ENCODE measurements at regions not wholly inside any gene's neighbourhood (a gene's known extent, or its start where the extent isn't known, plus 50 kb on each side); places are given as distances from the start of the nearest gene placed in this dataset.
"Not testable (repeated sequence)": the region's sequence is repeated elsewhere in the genome, so short reads cannot be mapped to it uniquely, and the experiment has no call there.

DNA sequence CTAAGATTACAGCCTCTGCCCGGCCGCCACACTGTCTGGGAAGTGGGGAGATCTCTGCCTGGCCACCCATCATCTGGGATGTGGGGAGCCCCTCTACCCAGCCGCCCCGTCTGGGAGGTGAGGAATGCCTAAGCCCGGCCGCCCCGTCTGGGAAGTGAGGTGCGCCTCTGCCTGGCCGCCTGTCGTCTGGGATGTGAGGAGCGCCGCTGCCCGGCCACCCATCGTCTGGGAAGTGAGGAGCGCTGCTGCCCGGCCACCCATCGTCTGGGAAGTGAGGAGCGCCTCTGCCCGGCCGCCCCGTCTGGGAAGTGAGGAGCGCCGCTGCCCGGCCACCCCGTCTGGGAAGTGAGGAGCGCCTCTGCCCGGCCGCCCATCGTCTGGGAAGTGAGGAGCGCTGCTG is 135.9 kb upstream of the PROKR2 start:
- not testable (repeated sequence) for DNase-seq

GRCh38 chr20:5452286-5452685 is 135.5 kb upstream of the PROKR2 start:
- DNase-seq = not testable (repeated sequence)

DNA sequence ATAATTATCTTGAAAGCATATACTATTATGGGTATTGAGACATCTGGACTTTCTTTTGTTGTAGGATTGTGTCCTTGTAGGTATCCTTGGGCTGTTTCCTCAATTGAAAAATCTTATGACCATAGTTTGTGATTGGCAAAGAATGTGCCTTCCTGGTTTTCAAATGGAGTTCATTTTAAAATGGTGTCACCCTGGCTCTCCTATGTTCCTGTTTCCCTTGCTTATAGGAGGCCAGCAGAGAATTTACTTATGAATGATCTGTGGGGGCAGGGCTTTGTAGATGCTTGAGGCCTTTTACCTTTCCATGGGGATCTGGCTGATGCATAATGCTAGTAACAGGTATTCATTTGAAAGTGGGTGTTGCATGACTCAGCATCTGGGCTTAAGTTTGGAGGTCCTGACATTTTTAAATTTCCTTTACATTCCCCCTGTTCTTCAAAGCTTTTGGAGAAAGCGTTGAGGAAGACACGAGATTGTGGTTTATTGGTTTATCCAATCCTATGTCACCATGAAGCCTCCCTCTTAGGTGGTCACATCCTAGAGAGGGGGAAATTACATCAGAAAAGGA is 135.0 kb upstream of the PROKR2 start:
- DNase-seq = no peak

DNA sequence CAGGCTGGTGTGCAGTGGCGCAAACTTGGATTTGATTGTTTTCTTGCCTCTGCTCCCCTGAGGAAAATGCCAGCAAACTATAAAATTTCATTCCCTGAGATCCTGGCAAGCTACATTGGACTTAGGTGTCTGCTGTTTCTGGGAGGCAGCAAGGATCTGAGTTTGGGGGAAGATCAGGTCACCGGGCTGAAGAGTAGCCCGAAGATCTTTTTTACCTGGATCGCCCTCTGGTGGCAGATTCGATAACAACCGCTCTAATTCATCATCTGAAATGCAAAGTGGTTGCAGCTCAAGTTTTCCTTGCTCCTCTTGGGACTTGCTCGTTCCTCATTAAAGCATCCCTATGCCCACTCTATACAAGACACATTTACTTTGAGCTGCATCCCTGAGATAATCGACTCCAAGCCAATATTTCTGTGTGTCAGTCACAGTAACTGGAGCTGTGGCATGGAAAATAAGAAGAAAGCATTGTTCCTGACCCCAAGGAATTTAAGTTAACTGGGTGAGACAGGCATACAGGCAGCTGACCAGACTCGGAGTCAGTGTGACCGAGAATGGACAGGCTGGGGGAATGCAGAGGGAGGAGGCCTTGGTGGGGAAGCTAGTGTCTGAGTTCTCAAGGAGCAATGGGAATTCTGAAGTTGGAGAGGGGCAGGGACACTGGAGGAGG is 131.8 kb upstream of the PROKR2 start:
- peak; percentile 24 for DNase-seq

- DNase-seq = no peak
Measured at GRCh38 chr20:5447188-5447587, 130.4 kb upstream of the PROKR2 start.

DNA sequence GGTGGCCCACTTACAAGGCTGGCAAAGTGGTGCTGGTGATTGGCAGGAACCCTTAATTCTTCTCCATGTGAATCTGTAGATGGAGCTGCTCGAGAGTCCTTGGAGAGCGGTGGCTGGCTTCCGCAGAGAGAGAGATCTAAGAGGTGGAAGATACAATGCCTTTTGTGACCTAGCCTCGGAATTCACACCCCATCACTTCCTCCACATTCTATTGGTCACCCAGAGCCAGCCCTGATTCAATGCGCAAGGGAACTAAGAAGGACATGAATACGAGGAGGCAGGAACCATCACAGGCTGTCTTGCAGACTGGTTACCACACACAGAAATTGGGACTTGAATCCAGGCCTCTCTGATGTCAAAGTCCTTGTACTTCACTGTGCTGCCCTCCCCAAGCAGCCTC is 128.9 kb upstream of the PROKR2 start:
- no peak for DNase-seq

- no peak for DNase-seq
Measured at GRCh38 chr20:5442101-5442500, 125.3 kb upstream of the PROKR2 start.

GRCh38 chr20:5434116-5434515 is 117.4 kb upstream of the PROKR2 start:
- DNase-seq = no peak

GRCh38 chr20:5433352-5433751 is 116.6 kb upstream of the PROKR2 start:
- no peak for DNase-seq

DNA sequence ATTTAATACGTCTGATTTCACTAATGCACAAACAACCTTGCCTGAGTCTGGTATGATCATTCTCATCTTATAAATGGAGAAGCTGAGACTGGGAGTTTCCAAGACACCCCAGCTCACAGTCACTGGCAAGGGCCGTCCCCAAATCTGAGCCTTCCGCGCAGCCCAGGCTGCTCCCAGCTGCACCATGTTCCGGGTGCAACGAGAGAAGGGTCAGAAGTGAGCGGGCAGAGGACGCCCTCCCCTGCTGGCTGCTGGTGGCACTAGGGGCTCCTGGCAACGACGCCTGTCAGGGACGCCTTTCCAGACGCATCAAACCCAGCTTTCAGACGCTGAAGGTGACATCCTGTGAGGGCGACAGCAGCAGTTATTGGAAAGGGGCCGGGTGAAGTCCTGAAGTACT is 115.3 kb upstream of the PROKR2 start:
- DNase-seq = no peak

- no peak for DNase-seq
Measured at GRCh38 chr20:5430670-5431069, 113.9 kb upstream of the PROKR2 start.

- no peak for DNase-seq
Measured at GRCh38 chr20:5426026-5426425, 109.3 kb upstream of the PROKR2 start.

- DNase-seq = no peak
Measured at GRCh38 chr20:5416086-5416485, 99.3 kb upstream of the PROKR2 start.

DNA sequence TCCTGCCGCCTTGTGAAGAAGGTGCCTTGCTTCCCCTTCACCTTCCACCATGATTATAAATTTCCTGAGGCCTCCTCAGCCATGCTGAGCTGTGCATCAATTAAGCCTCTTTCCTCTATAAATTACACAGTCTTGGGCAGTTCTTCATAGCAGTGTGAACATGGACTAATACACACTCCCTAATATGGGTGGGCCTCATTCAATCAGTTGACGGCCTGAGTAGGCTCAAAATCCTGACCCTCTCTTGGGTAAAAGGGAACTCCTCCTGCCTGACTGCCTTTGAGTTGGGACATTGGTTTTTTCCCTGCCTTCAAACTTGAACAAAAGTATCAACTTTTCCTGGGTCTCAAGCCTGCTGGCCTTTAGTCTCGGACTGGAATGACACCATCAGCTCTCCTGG is 96.6 kb upstream of the PROKR2 start:
- DNase-seq = no peak

GRCh38 chr20:5410470-5410869 is 93.7 kb upstream of the PROKR2 start:
- no peak for DNase-seq

DNA sequence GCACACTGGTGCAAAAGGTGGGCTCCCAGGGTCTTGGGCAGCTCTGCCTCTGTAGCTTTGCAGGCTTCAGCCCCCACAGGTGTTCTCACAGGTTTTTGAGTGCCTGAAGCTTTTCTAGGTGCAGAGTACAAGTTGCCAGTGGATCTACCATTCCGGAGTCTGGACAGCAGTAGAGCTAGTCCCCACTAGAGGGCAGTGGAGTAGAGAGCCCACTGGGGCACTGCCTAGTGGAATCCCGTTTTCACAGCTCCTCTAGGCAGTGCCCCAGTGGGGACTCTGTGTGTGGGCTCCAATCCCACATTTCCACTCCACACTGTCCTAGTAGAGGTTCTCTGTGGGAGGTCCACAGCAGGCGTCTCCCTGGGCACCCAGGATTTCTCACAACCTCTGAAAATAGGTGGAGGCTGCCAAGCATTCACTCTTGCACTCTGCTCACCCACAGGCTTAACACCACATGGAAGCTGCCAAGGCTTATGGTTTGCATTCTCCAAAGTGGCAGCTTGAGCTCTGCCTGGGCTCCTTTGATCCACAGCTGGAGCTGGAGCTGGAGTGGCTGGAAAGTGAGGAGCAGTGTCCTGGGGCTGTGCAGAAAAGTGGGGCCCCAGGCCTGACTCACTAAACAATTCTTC is 86.3 kb upstream of the PROKR2 start:
- peak; percentile 16 to 36 for DNase-seq

DNA sequence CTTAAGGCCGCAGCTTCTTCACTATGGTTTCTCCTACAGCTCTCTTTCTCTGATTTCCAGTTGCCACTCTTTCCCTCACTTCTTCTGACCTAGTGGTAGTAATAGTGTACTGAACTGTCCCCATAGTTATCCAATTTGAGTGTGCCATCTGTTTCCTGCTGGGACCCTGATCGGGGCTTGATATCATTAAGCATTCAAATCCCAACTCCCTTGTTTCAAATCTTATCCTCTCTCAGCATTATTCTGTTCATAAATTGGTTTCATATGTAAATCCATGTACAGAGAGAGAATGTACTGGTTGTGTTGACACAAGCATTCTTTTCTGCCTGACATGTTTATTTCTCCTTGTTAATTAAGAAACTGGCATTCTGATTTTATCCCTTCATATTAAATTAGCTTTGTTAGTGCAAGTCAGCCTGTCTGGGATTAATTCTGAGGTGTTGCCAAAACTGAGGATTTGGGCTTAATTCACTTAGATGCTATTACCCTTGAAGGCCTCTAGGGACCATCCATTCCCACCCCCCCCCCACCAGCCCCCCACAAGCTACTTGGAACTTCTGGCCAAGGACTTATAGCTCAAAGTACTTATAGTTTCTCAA is 84.6 kb upstream of the PROKR2 start:
- DNase-seq = no peak

GRCh38 chr20:5400164-5400762 is 83.5 kb upstream of the PROKR2 start:
- DNase-seq = peak in 1 of 2 experiments; percentile 10

DNA sequence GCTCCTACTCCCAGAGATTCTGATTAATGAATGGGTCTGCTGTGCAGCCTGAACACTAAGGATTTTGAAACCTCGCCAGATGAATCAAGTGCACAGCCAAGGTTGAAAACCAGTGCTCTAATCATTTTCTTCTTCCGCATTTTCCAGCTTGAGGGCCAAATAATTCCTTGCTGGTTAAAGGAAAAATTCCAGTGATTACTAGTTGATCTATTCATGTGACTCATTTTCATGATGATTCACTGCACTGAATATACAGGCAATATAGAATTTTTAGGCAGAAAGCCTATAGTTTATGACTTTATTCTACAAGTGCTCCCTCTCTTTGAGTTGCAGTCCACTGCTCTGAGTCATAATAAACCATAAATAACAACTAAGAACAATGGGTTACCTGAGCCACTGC is 80.6 kb upstream of the PROKR2 start:
- no peak for DNase-seq

GRCh38 chr20:5395932-5396727 is 79.4 kb upstream of the PROKR2 start:
- no peak for DNase-seq

DNA sequence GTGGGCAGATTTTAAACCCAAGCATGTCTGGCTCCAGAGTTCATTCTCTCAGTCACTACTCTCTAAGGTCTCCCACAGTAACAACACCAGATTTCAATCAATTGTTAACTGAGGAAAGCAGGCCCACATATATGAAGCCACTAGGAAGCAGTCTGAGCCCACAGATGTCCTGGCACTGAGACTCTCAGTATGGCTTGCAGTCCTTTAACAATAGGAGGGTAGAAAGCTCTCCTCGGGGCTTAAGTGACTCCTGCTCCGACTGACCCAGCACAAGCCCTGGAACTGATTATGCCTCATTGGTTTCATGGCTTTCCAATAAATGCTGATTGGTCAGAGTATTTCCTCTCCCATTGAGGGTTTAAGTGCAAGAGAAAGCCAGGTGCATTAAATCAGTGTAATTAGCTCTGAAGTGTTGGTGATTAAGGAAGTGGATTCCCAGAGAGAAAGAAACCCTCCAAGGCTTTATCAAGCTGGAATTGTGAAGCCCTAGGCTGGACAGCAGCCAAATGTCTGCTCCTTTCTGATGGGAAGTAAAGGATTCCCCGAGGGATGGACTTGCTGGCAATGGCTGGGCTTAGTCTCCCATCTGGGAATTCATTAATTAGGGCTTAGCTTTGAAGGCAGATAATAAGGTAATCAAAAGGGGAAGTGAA is 76.6 kb upstream of the PROKR2 start:
- DNase-seq = no peak

DNA sequence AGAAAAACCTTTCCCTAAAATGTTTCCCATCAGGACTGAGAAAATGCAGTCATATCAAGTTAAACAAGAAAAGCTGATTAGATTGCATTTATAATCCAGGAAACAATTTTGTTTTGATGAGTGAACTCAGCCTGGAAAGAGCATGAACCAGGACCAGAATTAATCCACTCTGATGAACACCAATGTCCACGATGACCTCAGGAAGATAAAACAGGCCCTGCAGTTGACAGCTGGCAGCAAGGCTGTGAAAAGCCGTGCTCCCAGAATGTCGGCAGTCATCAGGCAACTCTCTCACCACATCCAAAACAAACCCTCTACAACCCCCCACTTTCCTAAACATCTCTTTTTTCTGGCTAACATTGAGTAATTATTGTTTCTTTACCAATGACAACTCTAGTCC is 74.0 kb upstream of the PROKR2 start:
- no peak for DNase-seq

Measured in AML-193 (cell line).